ENCODE measurements at regions not wholly inside any gene's neighbourhood (a gene's known extent, or its start where the extent isn't known, plus 50 kb on each side); places are given as distances from the start of the nearest gene placed in this dataset.
"Not testable (repeated sequence)": the region's sequence is repeated elsewhere in the genome, so short reads cannot be mapped to it uniquely, and the experiment has no call there.

DNA sequence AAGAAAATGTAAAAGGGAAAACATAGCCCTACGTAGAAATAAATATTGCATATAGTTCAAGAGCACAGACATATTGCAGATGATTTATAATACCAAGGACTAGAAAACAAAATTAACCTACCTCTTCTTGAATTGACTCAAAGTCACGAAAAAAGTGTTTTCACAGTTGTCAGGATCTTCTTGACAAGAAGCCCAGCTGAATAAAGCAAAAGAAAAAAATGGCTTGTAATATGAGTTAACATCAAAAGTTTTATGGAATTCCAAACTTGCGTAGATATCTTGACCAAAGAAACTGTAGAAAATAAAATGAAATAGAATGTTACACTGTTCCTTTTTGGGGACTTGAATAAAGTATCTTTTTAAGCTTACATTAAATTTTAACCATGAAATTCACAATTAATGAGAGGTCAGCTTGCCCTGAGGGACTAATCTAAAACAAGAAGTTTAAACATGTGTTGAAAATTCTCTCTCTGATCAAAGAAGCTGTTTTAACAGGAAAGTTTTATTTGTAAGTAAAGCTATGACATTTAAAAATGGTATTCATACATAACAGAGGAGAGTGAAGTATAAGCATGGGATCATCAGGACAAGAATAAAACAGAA is 133.1 kb upstream of the SEMA3C start (continued):
- no peak for TF ChIP-seq ZBTB8A (tag by site-specific recombination; IDR thresholded peaks at IDR 0.05)
- TF ChIP-seq ZNF24 (tag by site-specific recombination; IDR thresholded peaks at IDR 0.05) = no peak
- no peak for TF ChIP-seq ZBTB48 (tag by site-specific recombination; IDR thresholded peaks at IDR 0.05)

GRCh38 chr7:81045491-81046030 is 126.7 kb upstream of the SEMA3C start:
- H3K27ac ChIP-seq (ENCODE audit: extremely low read depth, low read depth, low read length) = no peak overlapping the region
- POLR2A ChIA-PET = interaction anchor here (0.6 kb wide), 2 partner anchors 39 to 1654 kb away, joined by 3 to 4 read pairs; no protein-coding TSS in a partner anchor
- CTCF ChIA-PET = no interaction called here

GRCh38 chr7:81042646-81043045 is 123.8 kb upstream of the SEMA3C start:
- H3K36me3 ChIP-seq (ENCODE audit: control insufficient read depth in 2 of 2, insufficient read depth in 1 of 2, low read length in 2 of 2); H3K4me3 ChIP-seq (ENCODE audit: low read depth, low read length); H3K9me3 ChIP-seq (ENCODE audit: control insufficient read depth, insufficient read depth, low read depth, low read length); POLR2A ChIA-PET; H3K4me1 ChIP-seq (ENCODE audit: control insufficient read depth, insufficient read depth, low read length); H3K27ac ChIP-seq (ENCODE audit: extremely low read depth, low read depth, low read length); CTCF ChIA-PET: not testable (repeated sequence)

More at GRCh38 chr7:81045491-81046030, 126.7 kb upstream of the SEMA3C start:
- no peaks in the 10 kb centered on the region for H3K9me3 ChIP-seq (ENCODE audit: control insufficient read depth, insufficient read depth, low read depth, low read length)
- H3K4me3 ChIP-seq (ENCODE audit: low read depth, low read length) = no peak overlapping the region
- H3K36me3 ChIP-seq (ENCODE audit: control insufficient read depth in 2 of 2, insufficient read depth in 1 of 2, low read length in 2 of 2) = no peaks in the 10 kb centered on the region
- TF ChIP-seq FEZF1 (tag by site-specific recombination; IDR thresholded peaks at IDR 0.05) = no peak
- no peak for TF ChIP-seq ZNF610 (tag by site-specific recombination; IDR thresholded peaks at IDR 0.05; ENCODE audit: borderline replicate concordance)
- TF ChIP-seq ZNF223 (tag by site-specific recombination; IDR thresholded peaks at IDR 0.05) = no peak
- TF ChIP-seq ZNF510 (tag by site-specific recombination; IDR thresholded peaks at IDR 0.05; ENCODE audit: insufficient replicate concordance) = no peak
- no peak for TF ChIP-seq ZNF707 (tag by site-specific recombination; IDR thresholded peaks at IDR 0.05)
- no peak for TF ChIP-seq RBAK (tag by site-specific recombination; IDR thresholded peaks at IDR 0.05)
- no peak for TF ChIP-seq ZNF155 (tag by site-specific recombination; IDR thresholded peaks at IDR 0.05)
- TF ChIP-seq ZNF133 (tag by site-specific recombination; IDR thresholded peaks at IDR 0.05) = no peak
- no peak for TF ChIP-seq ZNF362 (tag by site-specific recombination; IDR thresholded peaks at IDR 0.05)
- TF ChIP-seq ZNF692 (tag by site-specific recombination; IDR thresholded peaks at IDR 0.05) = no peak
- TF ChIP-seq ZNF791 (tag by site-specific recombination; IDR thresholded peaks at IDR 0.05) = no peak
- TF ChIP-seq MZF1 (tag by site-specific recombination; IDR thresholded peaks at IDR 0.05; ENCODE audit: borderline replicate concordance) = no peak
- TF ChIP-seq, protein P1, sequence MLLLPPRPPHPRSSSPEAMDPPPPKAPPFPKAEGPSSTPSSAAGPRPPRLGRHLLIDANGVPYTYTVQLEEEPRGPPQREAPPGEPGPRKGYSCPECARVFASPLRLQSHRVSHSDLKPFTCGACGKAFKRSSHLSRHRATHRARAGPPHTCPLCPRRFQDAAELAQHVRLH (tag by site-specific recombination; IDR thresholded peaks at IDR 0.05) = no peak
- TF ChIP-seq ZBTB48 (tag by site-specific recombination; IDR thresholded peaks at IDR 0.05) = no peak
- H3K4me1 ChIP-seq (ENCODE audit: control insufficient read depth, insufficient read depth, low read length) = no peaks in the 10 kb centered on the region

- Histone ChIP-seq H3K4me3 (ENCODE audit: low read depth, low read length) (no peak overlapping the region), H3K9me3 (ENCODE audit: control insufficient read depth, insufficient read depth, low read depth, low read length) (no peaks in the 10 kb centered on the region), H3K4me1 (ENCODE audit: control insufficient read depth, insufficient read depth, low read length) (no peaks in the 10 kb centered on the region), H3K27ac (ENCODE audit: extremely low read depth, low read depth, low read length) (no peak overlapping the region), H3K36me3 (ENCODE audit: control insufficient read depth in 2 of 2, insufficient read depth in 1 of 2, low read length in 2 of 2) (no peaks in the 10 kb centered on the region)
- TF ChIP-seq ZNF223 (tag by site-specific recombination; IDR thresholded peaks at IDR 0.05) = no peak
- TF ChIP-seq ZNF514 (tag by site-specific recombination; IDR thresholded peaks at IDR 0.05) = no peak
- no peak for TF ChIP-seq ZNF37A (tag by site-specific recombination; IDR thresholded peaks at IDR 0.05)
- no peak for TF ChIP-seq ZNF266 (tag by site-specific recombination; IDR thresholded peaks at IDR 0.05; ENCODE audit: low read depth)
- TF ChIP-seq ZNF837 (tag by site-specific recombination; IDR thresholded peaks at IDR 0.05) = no peak
- CTCF ChIA-PET = interaction anchor here (1.0 kb wide), 1 partner anchor 300 kb away, joined by 4 read pairs; no protein-coding TSS in a partner anchor
- POLR2A ChIA-PET = no interaction called here
Measured at GRCh38 chr7:81040496-81040895, 121.6 kb upstream of the SEMA3C start.
